ENCODE measurements at regions not wholly inside any gene's neighbourhood (a gene's known extent, or its start where the extent isn't known, plus 50 kb on each side); places are given as distances from the start of the nearest gene placed in this dataset.

DNA sequence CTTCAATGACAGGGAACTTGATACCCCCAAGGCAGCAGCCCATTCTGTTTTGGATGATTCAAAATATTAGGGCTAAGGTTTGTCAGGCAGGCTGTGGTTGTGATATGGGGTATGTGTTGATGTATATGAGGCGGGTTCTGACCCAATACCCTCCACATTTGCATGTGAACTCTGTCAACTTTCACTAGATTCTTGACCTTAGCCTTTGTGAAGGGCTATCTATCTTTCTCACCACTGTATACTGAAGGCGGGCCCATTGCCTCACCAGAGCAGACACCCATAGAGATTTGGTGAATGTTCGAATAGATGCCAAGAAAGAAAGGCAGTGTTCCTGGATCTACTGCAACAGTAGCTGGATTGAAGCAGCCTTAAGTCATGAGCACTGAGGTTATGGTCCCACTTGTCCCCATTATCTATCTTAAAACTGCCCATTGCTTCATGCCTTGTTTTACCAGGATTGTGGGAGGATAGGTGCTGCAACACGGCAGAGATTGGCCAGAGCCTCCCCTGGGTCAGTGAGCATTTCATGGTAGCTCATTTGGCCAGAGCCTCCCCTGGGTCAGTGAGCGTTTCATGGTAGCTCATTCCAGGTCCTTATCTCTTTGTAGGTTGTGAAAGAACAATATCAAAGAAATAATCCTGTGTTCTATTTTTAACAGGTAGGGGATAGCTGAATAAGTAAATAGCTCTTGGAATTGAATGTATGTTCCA lies 399.6 kb downstream of the TMEM135 start:
- DNase-seq (ENCODE audit: low read depth in 2 of 3, low spot score in 1 of 3) = no peak

DNA sequence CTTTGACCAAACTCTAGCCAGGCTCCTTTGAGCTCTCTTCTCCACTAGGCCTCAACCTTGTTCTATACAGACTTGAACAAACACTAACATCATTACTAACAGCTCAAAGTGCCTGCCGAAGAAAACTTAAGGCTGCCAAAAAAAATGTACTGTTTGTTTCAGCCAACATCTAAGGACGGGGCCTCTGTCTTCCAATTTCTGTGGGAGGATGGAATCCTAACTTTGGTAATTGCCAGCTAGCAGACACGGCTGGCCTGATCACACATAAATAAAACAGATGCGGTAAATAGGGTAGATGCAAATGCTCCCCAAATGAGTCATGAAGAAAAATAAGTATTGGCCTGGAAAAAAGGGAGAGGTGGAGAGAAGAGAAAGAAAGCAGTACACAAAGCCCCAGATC lies 394.3 kb downstream of the TMEM135 start:
- no peak for DNase-seq (ENCODE audit: low read depth in 2 of 3, low spot score in 1 of 3)

DNA sequence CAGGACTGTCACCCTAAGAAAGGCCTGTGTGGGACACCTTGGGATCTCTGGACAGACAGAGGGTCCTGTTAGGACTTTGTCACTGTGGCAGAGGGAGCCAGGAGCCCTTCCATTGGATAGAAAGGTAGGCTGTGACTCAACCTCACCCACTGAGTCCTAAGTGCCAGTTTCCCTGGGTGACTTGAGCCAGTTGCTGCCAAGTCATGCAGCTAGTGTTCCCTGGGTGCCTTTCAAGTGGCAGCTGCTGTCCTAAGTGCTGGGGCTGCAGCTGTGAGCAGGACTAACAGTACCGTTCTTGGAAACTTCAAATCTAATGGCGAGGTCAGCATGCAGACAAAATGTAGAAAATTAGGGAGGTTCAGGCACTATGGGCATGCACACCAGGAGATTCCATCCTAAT lies 393.7 kb downstream of the TMEM135 start:
- no peak for DNase-seq (ENCODE audit: low read depth in 2 of 3, low spot score in 1 of 3)

DNA sequence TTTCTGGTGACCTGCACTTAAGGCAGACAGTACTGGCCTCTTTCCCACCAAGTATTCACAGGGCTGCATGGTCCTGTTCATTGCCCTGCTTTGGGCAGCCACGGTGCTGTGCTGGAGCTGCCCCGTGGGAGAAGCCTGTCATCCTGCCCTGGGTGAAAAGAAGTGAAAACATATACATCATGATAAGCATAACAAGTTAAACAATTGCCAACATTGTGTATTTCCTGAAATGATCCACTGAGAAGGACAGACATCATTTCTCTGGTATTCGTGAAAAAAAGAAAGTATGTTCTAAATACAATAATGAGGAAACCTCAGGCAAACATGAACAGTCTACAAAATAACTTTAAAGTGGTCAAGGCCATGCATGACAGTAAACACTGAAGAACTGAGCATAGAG lies 393.1 kb downstream of the TMEM135 start:
- DNase-seq (ENCODE audit: low read depth in 2 of 3, low spot score in 1 of 3) = no peak

DNA sequence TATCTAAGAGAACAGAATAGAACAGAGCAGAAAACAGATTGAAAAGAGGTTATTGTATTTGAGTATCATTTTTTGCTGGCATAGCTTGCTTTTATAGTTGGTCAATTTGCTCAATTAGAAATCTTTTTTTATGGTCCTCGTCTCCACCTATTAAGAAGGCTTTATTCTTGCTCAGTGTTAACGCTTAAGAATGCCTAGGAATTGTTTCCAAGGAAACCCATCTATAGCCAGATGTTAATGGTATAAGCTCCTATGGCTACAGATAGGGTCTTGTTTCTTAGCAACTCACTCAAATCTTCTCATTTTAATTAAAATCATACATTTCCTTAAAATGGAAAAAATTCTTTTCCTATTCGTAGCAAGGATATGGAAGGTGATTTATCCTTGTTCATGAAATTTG lies 392.3 kb downstream of the TMEM135 start:
- DNase-seq (ENCODE audit: low read depth in 2 of 3, low spot score in 1 of 3) = no peak

DNA sequence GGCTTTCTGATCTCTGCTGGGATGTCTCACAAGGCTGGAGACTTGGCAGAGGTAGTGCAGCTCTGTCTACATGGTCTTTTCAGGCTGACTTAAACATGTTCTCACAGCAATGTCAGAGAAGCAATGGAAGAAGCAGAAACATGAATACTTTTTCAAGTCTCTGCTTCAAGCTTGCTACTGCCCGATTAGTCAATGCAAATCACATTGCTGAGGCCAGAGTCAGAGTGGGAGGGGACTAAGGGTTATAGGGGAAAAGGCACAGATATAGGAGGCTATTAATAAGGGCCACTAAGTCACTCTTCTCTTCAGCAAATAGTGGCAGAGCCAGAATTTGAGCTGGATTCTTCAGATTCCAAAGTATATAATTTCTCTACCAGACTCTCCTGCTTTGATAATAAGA lies 390.5 kb downstream of the TMEM135 start:
- DNase-seq (ENCODE audit: low read depth in 2 of 3, low spot score in 1 of 3) = no peak

DNA sequence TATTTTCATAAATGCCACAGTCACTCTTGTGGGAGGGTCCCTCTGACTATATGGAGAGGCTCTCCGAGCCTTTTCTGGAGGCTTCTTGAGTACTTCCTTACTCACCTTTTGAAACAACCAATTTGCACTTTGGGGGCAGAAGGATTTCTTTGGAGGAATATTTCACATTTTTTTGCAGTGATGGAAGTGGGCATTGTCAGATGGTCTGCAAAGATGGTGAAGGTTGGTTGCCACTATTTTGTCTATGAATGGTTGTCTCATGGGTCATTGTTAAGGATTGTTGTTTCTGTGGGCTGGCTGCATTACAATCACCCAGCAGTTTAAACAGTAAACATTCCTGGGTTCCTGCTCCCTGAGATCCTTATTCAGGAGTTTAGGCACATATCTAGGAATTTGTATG lies 388.2 kb downstream of the TMEM135 start:
- DNase-seq (ENCODE audit: low read depth in 2 of 3, low spot score in 1 of 3) = no peak

DNA sequence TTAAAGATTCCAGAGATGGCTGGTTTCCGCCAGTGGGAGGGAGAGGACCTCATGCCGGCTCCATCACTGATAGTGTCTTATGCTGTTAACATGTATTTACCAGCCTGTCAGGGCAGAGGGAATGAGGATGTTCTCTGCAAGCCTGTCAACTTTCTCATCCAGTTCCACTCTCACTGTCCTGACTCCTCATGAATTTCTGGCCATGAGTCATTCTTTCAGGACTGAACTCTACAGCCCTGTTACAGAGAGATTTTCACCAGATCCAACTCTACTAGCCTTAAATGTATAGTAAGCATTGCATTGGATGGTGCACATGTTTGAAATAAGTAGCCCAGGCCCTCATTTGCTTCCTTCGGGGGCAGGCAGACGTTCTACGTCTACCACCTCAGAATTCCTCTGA lies 387.7 kb downstream of the TMEM135 start:
- DNase-seq (ENCODE audit: low read depth in 2 of 3, low spot score in 1 of 3) = no peak

DNA sequence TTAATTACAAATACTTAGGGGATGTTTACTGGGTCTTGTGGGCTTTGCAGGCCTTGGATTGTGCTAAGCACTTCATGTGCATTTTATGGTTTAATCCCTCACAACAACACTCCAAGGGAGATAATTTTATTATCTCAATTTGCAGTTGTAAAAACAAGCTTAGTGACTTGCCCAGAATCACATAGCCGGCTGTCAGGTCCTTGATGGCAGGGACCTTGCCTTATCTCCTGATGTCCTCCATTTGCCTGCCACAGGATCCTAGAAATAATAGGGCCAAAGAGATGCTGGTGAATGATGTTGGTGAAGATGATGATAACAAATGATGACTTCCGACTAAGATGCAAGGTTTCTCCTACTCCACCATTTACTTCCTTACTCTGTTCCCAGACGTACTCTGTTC lies 385.4 kb downstream of the TMEM135 start:
- no peak for DNase-seq (ENCODE audit: low read depth in 2 of 3, low spot score in 1 of 3)

DNA sequence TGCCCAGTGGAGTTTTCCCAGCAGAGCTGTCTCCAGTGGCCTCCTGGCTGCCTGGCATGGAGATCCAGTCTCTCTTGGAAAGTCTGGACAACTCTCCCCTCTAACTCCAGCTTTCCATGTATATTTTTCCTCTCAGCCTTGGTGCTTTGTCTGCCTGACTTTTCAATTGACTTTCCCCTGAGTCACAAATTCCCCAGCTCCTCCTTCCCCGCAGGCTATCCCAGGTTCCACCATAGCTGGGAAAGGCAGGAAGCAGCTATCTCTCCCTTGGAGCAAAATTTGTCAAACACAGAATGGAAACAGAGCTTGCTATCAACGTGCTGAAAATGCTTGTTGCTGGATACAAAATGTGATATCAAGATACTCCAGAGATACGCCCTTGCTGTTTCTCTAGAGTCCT lies 384.8 kb downstream of the TMEM135 start:
- DNase-seq (ENCODE audit: low read depth in 2 of 3, low spot score in 1 of 3) = no peak

DNA sequence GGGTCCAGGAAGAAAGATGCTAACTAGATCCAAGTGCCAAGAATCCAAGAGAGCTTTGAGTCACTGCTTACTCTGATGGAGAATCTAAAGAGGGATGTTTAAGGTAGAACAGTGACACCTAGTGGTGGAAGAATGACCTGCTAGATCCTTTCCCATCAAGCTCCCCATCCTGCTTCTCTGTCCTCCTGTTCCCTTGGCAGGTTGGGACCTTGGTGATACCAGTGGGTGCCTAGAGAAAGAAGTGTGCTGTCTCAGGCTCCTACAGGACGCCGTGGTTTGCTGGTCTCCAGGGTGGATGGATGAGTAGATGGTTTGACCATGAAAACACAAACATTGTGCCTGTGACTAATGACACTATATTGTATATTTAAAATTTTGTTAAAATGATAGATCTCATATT lies 383.7 kb downstream of the TMEM135 start:
- peak in 2 of 3 donors; percentile 1 to 44 for DNase-seq (ENCODE audit: low read depth in 2 of 3, low spot score in 1 of 3)

DNA sequence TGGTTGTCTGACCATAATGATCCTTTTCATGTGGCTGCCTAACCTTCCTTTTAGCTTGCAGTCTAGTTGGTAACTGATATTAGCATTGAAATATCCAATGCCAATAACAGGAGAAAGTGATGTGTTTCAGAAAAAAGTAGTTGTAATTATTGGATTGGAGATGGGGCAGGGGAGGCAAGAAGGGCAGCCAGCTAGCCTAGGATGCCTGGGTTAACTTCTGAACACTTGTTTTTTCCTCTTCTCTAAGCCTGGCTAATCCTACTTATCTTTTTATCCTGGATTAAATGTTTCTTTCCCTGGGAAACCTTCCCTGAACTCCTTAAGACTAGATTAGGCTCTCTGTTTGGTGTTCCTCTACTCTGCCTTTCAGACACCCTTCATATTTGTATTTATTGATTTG lies 380.2 kb downstream of the TMEM135 start:
- DNase-seq (ENCODE audit: low read depth in 2 of 3, low spot score in 1 of 3) = no peak

DNA sequence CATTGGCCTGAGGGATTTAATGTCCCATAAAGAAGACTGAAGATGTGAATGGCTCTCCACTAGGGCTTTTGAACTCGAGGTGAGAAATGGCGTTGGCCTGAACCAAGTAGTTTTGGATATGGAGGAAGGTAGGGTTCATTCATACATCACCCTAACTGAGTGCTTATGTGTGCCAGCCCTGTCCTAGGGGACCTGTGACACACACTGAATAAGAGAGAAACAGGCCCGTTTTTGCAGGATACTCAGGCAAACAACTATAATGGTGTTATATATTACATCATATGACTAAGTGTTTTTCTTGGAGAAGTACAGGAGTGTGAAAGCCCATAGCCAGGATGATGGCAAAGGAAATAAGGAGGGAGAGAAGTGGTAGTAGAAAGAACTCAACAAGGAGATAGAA lies 368.1 kb downstream of the TMEM135 start:
- DNase-seq (ENCODE audit: low read depth in 2 of 3, low spot score in 1 of 3) = no peak

DNA sequence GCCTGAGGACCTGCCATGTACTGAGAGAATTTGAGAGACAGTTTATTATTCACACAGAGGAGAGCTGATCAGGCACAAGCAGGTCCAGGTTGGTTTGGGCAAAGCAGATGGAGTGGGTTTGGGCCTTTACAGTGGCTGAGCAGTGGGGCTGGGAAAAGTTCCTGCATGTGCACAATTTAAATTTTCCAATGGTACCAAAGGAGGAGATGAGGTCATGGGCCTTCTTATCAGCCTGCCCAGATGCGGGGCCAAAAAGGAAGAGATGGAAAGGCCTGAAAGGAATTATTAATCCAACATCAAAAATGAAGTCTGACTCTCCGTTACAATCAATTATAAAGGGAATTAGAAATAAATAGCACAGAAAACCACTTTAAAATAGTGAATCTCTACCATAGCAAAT lies 367.6 kb downstream of the TMEM135 start:
- DNase-seq (ENCODE audit: low read depth in 2 of 3, low spot score in 1 of 3) = no peak

DNA sequence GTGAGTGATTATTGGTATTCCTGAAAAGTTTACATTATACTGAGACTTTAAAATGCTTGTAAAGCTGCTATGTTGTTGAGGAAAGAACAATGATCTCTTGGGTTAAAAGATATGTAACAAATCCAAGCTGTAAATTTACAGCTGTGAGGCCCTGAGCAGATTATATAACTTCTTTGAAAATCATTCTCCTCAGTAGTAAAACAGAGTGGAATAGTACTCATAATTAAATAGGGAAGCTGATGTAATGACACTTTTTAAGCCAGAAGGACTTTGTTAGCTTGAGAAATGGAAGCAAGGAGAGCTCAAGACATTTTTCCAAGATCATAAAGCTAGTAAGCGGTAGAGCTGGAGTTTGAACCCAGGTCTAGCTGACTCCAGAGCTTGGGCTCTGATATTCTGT lies 363.9 kb downstream of the TMEM135 start:
- DNase-seq (ENCODE audit: low read depth in 2 of 3, low spot score in 1 of 3) = no peak

DNA sequence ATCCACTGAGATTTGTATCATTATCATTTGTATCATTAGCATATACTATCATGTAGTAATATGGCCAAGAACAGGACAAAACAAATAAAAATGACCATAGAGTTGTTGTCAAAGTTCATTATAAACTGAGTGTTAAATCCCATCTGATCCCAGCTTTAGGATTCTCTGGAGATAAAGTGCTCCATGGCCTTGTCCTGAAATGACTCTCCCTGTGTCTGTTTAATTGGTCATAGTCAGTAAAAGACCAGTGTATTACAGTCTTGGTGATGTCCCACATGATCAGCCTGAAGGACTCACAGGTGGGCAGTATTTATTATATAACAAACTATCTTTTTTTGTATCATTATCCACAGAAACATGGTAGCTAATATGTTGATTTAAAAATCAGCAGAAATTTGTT lies 361.6 kb downstream of the TMEM135 start:
- no peak for DNase-seq (ENCODE audit: low read depth in 2 of 3, low spot score in 1 of 3)

DNA sequence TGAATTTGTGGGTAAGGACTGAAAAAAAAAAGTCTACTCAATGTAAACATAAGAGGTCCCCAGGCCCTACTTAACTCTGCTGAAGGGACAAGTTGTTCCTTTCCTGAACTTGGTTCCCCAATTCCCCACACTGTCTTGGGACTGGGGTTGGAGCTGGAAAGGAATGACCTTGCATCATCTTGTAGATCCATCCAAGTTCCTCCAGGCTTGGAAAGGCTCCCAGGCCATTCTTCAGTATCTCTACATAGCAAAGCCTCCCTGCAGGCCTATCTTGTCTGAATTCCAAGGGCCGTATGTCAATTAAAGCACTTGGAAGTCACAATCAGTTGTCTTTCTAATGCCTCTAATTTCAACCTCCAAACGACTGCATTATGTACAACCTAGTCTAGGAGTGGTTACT lies 361.2 kb downstream of the TMEM135 start:
- no peak for DNase-seq (ENCODE audit: low read depth in 2 of 3, low spot score in 1 of 3)

DNA sequence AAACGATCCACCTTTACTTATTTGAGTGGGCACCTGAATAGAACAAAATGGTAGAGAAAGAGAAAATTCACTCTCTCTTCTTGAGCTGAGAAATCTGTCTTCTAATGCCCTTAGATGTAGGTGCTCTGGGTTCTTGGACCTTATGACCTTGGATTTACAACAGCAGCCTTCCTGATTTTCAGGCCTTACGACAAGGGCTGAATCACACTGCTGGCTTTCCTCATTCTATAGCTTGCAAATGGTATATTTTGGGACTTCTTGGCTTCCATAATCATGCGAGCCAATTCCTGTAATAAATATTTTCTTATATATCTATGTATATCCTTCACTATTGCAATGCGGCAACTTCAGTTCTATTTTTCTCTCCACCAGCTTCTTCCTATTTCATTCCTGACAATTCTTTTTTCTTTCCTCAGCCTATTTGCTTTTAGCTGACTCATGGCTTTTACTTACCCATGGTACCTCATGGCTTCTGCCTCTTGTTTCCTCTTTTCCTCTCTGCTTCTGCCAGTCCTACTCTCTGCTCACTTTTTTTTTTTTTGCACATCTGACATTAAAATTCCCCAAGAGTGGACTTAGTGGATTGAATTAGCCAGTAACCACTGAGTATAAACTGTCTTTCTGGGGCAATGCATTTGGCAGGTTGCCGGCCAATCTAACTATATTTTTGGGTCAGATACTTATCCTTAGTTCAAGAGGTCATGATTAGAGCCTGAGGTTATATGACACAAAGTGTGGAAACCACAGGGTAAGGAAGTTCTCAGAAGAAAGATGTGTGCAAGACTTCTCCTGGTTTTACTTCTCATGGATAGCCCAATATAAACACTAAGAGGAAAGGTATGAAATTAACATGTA lies 359.5 kb downstream of the TMEM135 start:
- no peak for DNase-seq (ENCODE audit: low read depth in 2 of 3, low spot score in 1 of 3)

DNA sequence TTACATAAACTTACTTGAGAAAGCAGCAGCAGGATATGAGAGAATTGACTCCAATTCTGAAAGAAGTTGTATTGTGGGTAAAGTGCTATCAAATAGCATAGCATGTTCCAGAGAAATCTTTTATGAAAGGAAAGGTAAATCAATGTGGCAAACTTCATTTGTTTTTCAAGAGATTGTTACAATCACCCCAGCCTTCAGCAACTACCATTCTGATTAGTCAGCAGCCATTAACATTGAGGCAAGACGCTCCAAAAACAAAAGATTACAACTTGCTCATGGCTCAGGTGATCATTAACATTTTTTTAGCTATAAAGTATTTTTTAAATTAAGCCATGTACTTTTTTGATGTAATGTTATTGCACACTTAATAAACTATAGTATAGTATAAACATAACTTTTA lies 357.2 kb downstream of the TMEM135 start:
- DNase-seq (ENCODE audit: low read depth in 2 of 3, low spot score in 1 of 3) = no peak

DNA sequence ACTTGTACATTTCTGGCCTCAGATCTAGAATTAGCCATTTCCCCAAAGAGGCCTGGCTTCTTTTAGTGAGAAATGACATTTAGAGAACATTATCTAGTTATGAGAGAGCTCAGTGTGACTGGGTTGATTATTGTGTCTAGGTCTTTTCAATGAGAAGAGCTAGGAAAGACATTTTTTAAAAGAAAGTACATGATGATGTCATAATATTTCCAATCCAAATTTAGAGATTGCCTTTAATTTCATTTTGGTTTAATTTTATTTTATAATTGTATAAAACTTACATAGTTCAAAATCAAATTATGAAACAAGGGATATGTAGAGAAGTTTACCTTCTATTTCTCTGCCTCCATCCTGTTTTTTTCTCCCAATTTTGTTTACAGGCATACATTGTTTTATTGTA lies 354.9 kb downstream of the TMEM135 start:
- no peak for DNase-seq (ENCODE audit: low read depth in 2 of 3, low spot score in 1 of 3)

DNA sequence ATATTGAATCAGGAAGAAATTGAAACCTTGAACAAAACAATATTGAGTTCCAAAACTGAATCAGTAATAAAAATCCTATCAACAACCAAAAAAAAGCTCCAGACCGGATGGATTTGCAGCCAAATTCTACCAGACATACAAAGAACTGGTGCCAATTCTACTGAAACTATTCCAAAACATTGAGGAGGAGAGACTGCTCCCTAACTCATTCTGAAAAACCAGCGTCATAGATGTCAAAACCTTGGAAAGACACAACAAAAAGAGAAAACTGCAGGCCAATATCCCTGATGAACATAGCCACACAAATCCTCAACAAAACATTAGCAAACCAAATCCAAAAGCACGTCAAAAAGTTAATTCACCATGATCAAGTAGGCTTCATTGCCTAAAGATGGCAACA lies 353.8 kb downstream of the TMEM135 start:
- DNase-seq (ENCODE audit: low read depth in 2 of 3, low spot score in 1 of 3) = no peak

DNA sequence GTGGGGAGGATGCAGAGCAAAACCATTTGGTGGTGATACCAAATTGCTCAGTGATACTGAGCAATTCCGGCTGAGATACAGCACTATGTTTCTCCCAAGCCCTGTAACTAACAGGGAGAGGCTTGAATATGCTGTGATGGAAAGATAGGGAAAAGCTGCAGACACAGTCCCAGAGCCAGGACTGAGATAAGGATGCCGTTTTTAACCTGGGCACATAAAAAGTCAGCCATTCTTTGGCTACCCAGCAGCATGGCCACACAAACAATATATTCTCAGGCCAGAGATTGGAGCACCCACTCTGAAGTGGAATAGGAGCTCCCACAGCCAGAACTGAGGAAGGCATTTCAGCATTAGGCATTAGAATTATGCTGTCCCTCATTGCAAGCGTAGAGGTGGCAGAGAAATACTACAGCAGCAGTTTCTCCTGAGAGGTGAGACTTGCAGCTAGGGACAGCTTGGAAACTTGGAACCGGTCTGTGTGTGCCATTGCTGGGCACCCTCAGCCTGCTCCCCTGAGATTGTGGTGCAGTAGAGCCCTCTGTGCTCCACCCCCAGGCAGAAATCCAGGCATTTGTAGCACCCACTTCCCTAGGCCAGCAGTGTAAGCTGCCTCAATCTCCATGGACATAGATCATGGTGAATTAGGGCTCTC lies 346.5 kb downstream of the TMEM135 start:
- DNase-seq (ENCODE audit: low read depth in 2 of 3, low spot score in 1 of 3) = no peak

All from stimulated activated CD4-positive, alpha-beta T cell treated with anti-CD3 and anti-CD28 coated beads, Interleukin-12 subunit alpha, Interleukin-12 subunit beta, amount 100 ng/mL, for 48 hours (primary cell).